K562 (cell line): ENCODE measurements at regions not wholly inside any gene's neighbourhood (a gene's known extent, or its start where the extent isn't known, plus 50 kb on each side); places are given as distances from the start of the nearest gene placed in this dataset.
A peak's percentile ranks its signal among the peaks of the same experiment; 100 is the strongest.

ENCODE experiments used
- ARHGAP35 ChIP-seq: fragments of 450-650 bp; IDR thresholded peaks from 2 replicates; pipeline ENCODE4 v1.6.1; 2018; ENCODE audit not compliant: partially characterized antibody
- CBX1 ChIP-seq: sonication (generic); IDR thresholded peaks from 2 replicates; pipeline ENCODE4 v1.6.1; 2016; ENCODE audit warnings: antibody characterized with exemption, low read depth, mild to moderate bottlenecking
- CEBPG ChIP-seq, 3 experiments: fragments of 200-800 bp in 1 of 3; sonication (Bioruptor generic) in 1 of 3; sonication (generic) in 1 of 3; formaldehyde crosslinking in 1 of 3; IDR thresholded peaks in 2 of 3; conservative IDR thresholded peaks in 1 of 3; 2 replicates each; pipeline versions ENCODE4 v1.6.1 to v1.8.0; 2016 to 2022; ENCODE audit warnings: missing compliant biosample characterization in 2 of 3, missing genetic modification characterization in 2 of 3, mild to moderate bottlenecking in 1 of 3, missing genetic modification reagents in 1 of 3
- CHD1 ChIP-seq: fragments of 200-600 bp; sonication (generic); IDR thresholded peaks from one replicate; pipeline ENCODE4 v1.6.1; 2012; ENCODE audit warnings: mild to moderate bottlenecking, moderate library complexity, low read length, inconsistent platforms
- DACH1 ChIP-seq: fragments of 450-650 bp; IDR thresholded peaks from 2 replicates; pipeline ENCODE4 v1.6.1; 2018; ENCODE audit not compliant: partially characterized antibody
- EHMT2 ChIP-seq: fragments of 450-650 bp; IDR thresholded peaks from 2 replicates; pipeline ENCODE4 v1.6.1; 2018; ENCODE audit warnings: antibody characterized with exemption
- FUS ChIP-seq: fragments of 200-400 bp; formaldehyde crosslinking; optimal IDR thresholded peaks from 2 replicates; pipeline ENCODE3; 2017; ENCODE audit warnings: low read depth, low read length
- KLF10 ChIP-seq: fragments of 250-450 bp; sonication (Bioruptor Pico); IDR thresholded peaks from 2 replicates; pipeline ENCODE4 v1.6.1; 2021; ENCODE audit warnings: matching md5 sums
- MAFK ChIP-seq: IDR thresholded peaks from 2 replicates; pipeline ENCODE4 v1.6.1; 2011; ENCODE audit warnings: low read length, improper control_type of control experiment
- MTF1 ChIP-seq: fragments of 250-450 bp; sonication (Bioruptor Pico); IDR thresholded peaks from 2 replicates; pipeline ENCODE4 v1.9.0; 2021; ENCODE audit warnings: moderate library complexity, mild to moderate bottlenecking, inconsistent platforms, borderline replicate concordance
- MYC ChIP-seq, 2 experiments: fragments of 250-450 bp in 1 of 2; sonication (Bioruptor Pico) in 1 of 2; IDR thresholded peaks; 2 replicates each; pipeline versions ENCODE4 v1.5.1 to v1.6.1; 2012 to 2021; ENCODE audit warnings: low read depth in 2 of 2, borderline replicate concordance in 1 of 2, improper control_type of control experiment in 1 of 2, low read length in 1 of 2, mild to moderate bottlenecking in 1 of 2, moderate library complexity in 1 of 2
- PCBP1 ChIP-seq: fragments of 200-400 bp; formaldehyde crosslinking; IDR thresholded peaks from 2 replicates; pipeline ENCODE4 v1.6.1; 2018; ENCODE audit warnings: mild to moderate bottlenecking, low read depth, low read length; ENCODE audit not compliant: poor library complexity, severe bottlenecking
- RBM15 ChIP-seq: fragments of 200-400 bp; formaldehyde crosslinking; IDR thresholded peaks from 2 replicates; pipeline ENCODE4 v1.6.1; 2018; ENCODE audit warnings: mild to moderate bottlenecking, low read length, moderate library complexity; ENCODE audit not compliant: insufficient read depth
- RFX5 ChIP-seq: IDR thresholded peaks from 2 replicates; pipeline ENCODE4 v1.6.1; 2011; ENCODE audit warnings: low read depth, mild to moderate bottlenecking, improper control_type of control experiment, low read length
- SETDB1 ChIP-seq: IDR thresholded peaks from one replicate; pipeline ENCODE4 v1.6.1; 2012; ENCODE audit warnings: low read length, control low read depth, inconsistent platforms
- SMAD3 ChIP-seq: fragments of 450-650 bp; formaldehyde crosslinking; conservative IDR thresholded peaks from 2 replicates; pipeline ENCODE4 v1.4.0; 2020; ENCODE audit warnings: mild to moderate bottlenecking
- SMARCE1 ChIP-seq: fragments of 450-650 bp; IDR thresholded peaks from 2 replicates; pipeline ENCODE4 v1.7.1; 2016; ENCODE audit warnings: mild to moderate bottlenecking
- SRSF1 ChIP-seq: fragments of 200-400 bp; formaldehyde crosslinking; IDR thresholded peaks from 2 replicates; pipeline ENCODE4 v1.6.1; 2017; ENCODE audit warnings: mild to moderate bottlenecking, low read depth, low read length, moderate library complexity
- TCFL5 ChIP-seq: fragments of 250-450 bp; sonication (Bioruptor Pico); conservative IDR thresholded peaks from 2 replicates; pipeline ENCODE4 v1.6.1; 2021; ENCODE audit warnings: mild to moderate bottlenecking, moderate library complexity, matching md5 sums
- XRCC3 ChIP-seq: fragments of 450-650 bp; IDR thresholded peaks from 2 replicates; pipeline ENCODE4 v1.6.1; 2017; ENCODE audit warnings: mild to moderate bottlenecking, moderate library complexity
- ZFP91 ChIP-seq: sonication (generic); formaldehyde crosslinking; IDR thresholded peaks from 2 replicates; pipeline ENCODE4 v1.8.0; 2022; ENCODE audit warnings: mild to moderate bottlenecking, missing genetic modification reagents
- ZKSCAN3 ChIP-seq: fragments of 250-450 bp; sonication (Bioruptor Pico); IDR thresholded peaks from 2 replicates; pipeline ENCODE4 v1.4.0; 2020
- ZNF354B ChIP-seq: fragments of 250-450 bp; sonication (Bioruptor Pico); IDR thresholded peaks from 2 replicates; pipeline ENCODE4 v1.4.0; 2020
- ZNF384 ChIP-seq: IDR thresholded peaks from 2 replicates; pipeline ENCODE4 v1.6.1; 2012; ENCODE audit warnings: low read depth, low read length, improper control_type of control experiment
- ZNF444 ChIP-seq: fragments of 250-450 bp; sonication (Bioruptor Pico); IDR thresholded peaks from 2 replicates; pipeline ENCODE4 v1.4.0; 2020; ENCODE audit warnings: mild to moderate bottlenecking, moderate library complexity
- TF ChIP-seq, protein P1 (sequence below), 2 experiments: IDR thresholded peaks in 1 of 2; conservative IDR thresholded peaks in 1 of 2; 2 replicates each; pipeline ENCODE4 v1.6.1; 2016; ENCODE audit warnings: low read depth in 2 of 2, mild to moderate bottlenecking in 1 of 2, missing compliant biosample characterization in 1 of 2, missing genetic modification characterization in 1 of 2, moderate library complexity in 1 of 2

GRCh38 chr2:105454801-105455485 lies 56.1 kb upstream of the FHL2 start (continued):
- TF ChIP-seq CHD1, result no peak
- no peak for TF ChIP-seq MAFK
- TF ChIP-seq, protein P1, sequence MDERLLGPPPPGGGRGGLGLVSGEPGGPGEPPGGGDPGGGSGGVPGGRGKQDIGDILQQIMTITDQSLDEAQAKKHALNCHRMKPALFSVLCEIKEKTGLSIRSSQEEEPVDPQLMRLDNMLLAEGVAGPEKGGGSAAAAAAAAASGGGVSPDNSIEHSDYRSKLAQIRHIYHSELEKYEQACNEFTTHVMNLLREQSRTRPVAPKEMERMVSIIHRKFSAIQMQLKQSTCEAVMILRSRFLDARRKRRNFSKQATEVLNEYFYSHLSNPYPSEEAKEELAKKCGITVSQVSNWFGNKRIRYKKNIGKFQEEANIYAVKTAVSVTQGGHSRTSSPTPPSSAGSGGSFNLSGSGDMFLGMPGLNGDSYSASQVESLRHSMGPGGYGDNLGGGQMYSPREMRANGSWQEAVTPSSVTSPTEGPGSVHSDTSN (CRISPR knock-in tag; IDR thresholded peaks at IDR 0.05; ENCODE audit: low read depth), result no peak
- TF ChIP-seq, protein P1 (tag; conservative IDR thresholded peaks at IDR 0.05; ENCODE audit: low read depth), result 0 out of 2 replicates have a peak, but pooled peaks have one; percentile 17
- peak; percentile 73 for TF ChIP-seq SMAD3 (CRISPR knock-in tag)
- TF ChIP-seq ZNF444, result no peak
- TF ChIP-seq XRCC3, result no peak
- no peak for TF ChIP-seq ZNF354B
- TF ChIP-seq ZNF384, result peak; percentile 40; the same call in 1 of the 2 replicates
- no peak for TF ChIP-seq SRSF1
- TF ChIP-seq EHMT2, result peak; percentile 42; the same call in 1 of the 2 replicates
- no peak for TF ChIP-seq SMARCE1
- TF ChIP-seq ZKSCAN3 (CRISPR knock-in tag), result no peak
- TF ChIP-seq MTF1 (CRISPR knock-in tag), result no peak
- no peak for TF ChIP-seq SETDB1
- no peak for TF ChIP-seq CBX1
- no peak for TF ChIP-seq FUS
- TF ChIP-seq DACH1, result no peak
- no peak for TF ChIP-seq RFX5
- no peak for TF ChIP-seq KLF10
- no peak for TF ChIP-seq ARHGAP35
- no peak for TF ChIP-seq PCBP1
- TF ChIP-seq ZFP91 (CRISPR knock-in tag), result no peak
- peak; percentile 46; the same call in 1 of the 2 replicates for TF ChIP-seq MYC (IDR thresholded peaks at IDR 0.05; ENCODE audit: low read depth, low read length)
- no peak for TF ChIP-seq MYC (CRISPR knock-in tag; IDR thresholded peaks at IDR 0.05; ENCODE audit: borderline replicate concordance, low read depth)
- no peak for TF ChIP-seq TCFL5
- TF ChIP-seq RBM15, result no peak
- TF ChIP-seq CEBPG (CRISPR knock-in tag; IDR thresholded peaks at IDR 0.05), result peak; percentile 51; the same call in 1 of the 2 replicates
- TF ChIP-seq CEBPG (tag; conservative IDR thresholded peaks at IDR 0.05 in 1 of 2, IDR thresholded peaks at IDR 0.05 in 1 of 2), result peak in 1 of 2 experiments; percentile 53; a peak in 3 of 4 replicates
